HK-2 (cell line): ENCODE measurements at regions not wholly inside any gene's neighbourhood (a gene's known extent, or its start where the extent isn't known, plus 50 kb on each side); places are given as distances from the start of the nearest gene placed in this dataset.
"Not testable (repeated sequence)": the region's sequence is repeated elsewhere in the genome, so short reads cannot be mapped to it uniquely, and the experiment has no call there.

Experiments used
- DNase-seq: peaks from one replicate; pipeline ENCODE4 v3.0.0-alpha.2; 2018; ENCODE audit not compliant: unreplicated experiment

- DNase-seq: not testable (repeated sequence)
Observed at GRCh38 chr21:5975719-5976118, 4545.7 kb upstream of the TPTE start.

GRCh38 chr21:5997586-5997985 is 4523.8 kb upstream of the TPTE start:
- DNase-seq: not testable (repeated sequence)

- DNase-seq: not testable (repeated sequence)
Observed at GRCh38 chr21:6015422-6016057, 4505.8 kb upstream of the TPTE start.

DNA sequence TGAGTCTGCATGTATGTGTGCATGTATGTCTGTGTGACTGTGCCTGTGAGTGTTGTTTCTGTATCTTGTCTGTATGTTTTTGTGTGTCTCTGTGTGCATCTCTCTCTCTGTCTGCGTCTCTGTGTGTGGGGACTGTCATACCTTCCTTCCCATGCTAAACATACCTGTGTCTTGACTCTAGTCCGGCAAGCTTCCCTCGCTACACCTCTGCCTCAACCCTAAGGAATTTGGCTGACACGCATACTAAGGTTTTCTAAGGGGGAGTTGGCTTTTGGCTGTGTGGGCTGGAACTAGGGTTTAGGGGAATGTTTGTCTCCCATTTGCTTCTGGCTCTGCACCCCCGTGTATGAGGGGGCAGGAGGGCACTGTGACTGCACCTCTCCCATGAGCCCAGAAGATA is 4500.9 kb upstream of the TPTE start:
- not testable (repeated sequence) for DNase-seq

DNA sequence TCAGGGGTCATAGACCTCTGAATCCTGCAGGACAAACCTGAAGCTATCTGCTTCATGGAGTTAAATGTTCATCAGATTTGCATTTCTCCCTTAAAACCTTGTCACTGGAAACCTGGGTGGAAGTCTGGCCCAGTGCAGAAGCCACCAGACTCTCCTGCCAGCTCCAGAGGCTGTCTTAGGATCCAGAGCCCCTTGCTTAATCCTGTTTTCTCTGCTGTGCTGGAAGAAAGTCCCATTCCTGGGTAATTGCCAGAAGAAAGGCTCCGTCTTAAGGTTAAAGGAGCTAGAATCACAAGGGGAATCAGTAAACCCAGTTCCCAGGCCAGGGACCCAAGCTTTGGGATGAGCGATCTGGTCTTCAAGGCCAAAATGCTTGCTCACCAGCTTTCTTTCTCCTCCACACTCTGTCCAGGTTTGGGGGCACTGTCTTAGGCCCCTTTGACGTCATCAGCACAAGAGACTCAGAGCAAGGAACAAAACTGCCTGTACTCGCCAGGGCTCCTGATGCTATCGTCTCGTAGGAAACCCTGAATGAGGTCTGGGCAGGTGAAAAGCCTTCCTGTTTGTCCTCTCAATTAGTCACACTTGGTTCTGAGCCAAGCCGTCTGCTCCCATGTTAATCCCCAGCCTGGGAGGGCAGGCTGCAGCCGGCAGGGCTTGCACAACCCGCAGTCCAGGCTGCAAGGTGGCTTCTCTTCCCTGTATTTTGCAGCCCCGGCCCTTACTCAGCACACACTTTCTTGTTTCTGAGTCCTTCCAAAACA is 4500.2 kb upstream of the TPTE start:
- not testable (repeated sequence) for DNase-seq

GRCh38 chr21:6021717-6022270 is 4499.6 kb upstream of the TPTE start:
- DNase-seq: not testable (repeated sequence)

DNA sequence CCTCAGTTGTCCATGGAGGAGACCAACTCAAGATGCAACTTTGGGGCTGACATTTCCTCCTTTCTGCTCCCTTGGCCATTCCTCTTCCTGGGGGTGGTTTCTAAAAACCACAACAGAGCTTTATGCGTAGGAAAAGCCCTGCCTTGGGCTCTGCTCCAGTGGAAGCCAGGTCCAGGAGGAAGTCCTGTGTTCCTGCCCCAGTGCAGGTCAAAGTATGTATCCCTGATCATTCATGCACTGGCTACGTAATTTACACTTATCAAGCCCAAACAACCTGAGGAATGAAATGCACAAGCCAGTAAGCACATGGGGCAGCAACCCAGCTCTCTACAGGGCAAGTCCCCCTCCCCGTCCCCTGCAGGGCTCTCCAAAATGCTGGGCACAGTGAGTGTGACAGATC is 4498.1 kb upstream of the TPTE start:
- DNase-seq: not testable (repeated sequence)

DNA sequence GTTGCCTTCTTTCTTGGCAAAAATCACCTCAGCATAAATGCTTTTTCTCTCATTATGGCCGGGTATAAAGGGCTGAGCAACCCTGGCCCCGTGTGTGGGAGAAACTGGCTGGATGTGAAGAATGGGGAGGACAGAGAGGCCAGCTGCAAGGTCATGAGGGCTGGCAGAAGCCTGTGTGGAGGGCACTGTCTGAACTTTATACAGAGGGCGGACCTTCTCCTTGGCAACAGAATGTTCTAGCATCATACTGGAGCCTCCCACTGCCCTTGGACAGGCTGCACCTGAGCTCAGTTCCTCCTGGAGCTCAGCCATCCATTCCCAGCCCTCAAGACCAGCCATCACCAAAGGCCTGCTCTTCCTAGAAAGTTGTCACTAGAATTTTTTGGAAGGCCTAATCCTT is 4496.2 kb upstream of the TPTE start:
- not testable (repeated sequence) for DNase-seq

GRCh38 chr21:6027497-6027896 is 4493.9 kb upstream of the TPTE start:
- not testable (repeated sequence) for DNase-seq

- not testable (repeated sequence) for DNase-seq
Observed at GRCh38 chr21:6034124-6034678, 4487.2 kb upstream of the TPTE start.

DNA sequence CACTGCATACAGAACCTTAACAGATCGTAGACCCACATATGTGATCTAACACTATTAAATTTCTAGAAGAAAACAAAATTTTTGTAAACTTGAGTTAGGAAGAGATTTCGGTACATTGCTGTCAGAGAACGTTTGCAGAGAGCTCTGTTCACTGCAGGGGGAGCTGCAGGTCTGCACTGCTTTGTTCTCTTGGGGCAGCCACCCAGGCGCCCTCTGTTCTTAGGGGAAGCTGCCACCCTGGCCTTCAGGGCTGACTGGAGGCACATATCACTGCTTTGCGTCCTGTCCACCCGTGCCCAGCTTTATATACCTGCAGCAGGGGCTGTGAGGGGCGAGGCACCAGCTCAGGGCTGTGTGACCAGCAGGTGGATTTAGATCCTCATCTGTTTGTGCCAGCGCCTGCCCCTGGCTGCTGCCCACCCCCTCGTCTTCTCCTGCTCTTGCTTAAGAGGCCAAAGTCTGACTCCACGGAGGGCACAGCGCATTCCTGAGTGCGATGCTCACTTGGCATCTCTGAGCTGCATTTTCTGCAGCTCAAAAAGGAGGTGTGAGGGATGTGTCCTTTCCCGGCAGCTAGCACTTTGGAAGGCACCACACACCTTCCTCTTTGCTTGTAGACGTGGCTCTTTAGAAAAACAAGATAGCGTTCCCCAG is 4486.4 kb upstream of the TPTE start:
- not testable (repeated sequence) for DNase-seq

DNA sequence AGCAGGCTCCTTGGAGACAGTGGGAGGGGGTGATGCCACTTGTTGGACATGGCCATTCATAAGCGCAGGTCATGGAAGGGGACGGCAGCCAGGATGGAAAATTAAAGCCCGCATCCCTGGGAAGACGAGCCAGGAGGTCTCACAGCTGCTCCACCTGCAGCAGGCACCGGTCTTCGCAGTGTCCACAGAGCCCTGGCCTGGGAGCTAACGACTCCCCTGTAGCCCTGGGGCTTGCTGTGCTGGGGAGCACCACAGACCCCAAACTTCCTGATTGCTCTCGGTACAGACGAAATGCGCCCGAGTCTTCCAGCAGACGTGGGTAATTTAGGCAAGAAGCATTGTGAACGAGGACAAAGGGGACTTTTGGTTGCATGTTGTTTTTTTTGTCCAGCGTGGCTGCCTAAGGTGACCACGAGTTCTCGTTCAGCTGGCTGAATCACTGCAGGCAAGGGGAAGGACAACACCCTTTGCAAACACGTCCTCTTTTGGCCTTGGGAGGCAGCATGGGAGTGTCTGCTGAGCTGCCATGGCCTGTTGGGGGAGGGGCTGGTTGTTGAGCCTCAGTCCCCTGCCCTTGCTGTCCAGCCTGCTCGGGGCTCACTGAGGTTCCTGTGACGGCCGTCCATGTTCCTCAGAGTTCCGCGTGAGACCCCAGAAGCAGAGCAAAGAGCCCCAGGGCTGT is 4485.8 kb upstream of the TPTE start:
- DNase-seq: not testable (repeated sequence)

GRCh38 chr21:6039224-6039623 is 4482.2 kb upstream of the TPTE start:
- DNase-seq: not testable (repeated sequence)

DNA sequence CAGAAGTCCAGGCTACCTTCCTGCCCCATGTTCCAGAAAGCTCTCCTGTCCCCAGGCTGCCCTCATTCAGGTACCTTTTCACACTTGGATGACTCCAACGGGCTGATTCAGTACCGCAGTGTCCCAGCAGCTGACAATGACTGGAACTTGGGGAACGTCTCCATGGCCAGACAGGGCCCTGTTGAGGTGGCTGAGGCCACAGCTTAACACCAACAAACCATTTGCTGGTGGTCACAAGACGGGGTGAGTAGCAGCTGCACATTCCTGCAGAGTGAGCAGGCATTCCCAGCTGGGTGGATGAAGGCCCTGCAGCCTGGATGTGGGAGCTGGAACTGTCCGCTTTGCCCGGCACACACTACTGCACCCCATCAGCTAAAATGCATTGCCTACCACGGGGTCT is 4481.3 kb upstream of the TPTE start:
- DNase-seq: not testable (repeated sequence)

DNA sequence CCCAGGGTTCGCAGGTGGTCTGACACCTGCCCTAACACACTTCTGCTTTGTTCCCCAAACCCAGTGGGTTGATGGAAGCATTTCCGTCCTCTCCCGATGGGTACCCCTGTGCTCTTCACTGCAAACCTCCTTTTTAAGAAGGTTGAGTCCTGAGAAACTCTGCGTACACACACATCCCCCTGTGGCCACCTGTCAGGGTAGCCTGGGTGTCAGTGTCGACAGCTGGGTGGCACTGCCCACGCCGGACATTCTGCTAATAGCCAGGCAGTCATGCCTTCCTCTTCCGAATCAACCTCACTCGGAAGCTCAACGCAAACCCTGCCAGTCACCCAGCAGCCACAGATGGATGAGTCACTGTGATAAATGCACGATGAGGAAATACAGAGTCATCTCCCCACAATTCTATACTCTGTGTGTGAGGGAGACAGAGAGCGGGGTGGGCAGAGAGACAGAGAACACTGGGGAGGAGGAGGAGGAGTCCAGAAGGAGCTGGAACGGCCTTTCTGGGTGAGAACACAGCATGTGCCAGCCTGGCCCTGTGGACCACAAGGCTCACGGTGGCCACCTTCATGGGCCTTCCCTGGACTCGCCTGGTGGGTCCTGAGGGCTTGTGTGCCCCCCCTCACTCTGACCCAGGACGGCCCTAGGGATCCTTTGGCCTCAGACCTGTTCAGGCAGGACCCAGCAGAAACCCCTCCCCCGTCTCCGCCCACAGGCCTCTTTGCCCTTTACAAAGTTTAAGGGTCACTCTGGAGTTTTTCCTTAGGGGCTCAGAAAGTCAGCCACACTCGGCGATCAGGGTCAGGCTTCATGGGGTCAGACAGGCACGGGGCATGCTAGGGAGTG is 4477.7 kb upstream of the TPTE start:
- not testable (repeated sequence) for DNase-seq

DNA sequence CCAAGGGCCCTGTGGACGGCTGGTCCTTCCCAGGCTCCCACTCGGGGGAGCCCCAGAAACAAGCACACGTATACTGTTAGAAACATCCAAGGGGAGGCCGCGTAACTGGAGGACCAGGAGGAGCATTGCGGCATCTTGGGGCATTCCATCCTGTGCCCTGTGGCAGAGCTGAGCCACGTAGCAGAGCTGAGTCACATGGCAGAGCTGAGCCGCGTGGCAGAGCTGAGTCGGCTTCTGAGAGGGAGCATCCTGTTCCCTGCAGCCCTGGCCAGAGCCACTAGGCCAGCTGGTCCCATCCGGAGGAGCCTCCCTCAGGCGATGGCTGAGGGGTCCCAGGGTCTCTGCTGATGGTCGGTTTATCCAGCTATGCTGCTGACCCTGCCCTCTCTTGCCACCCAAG is 4476.7 kb upstream of the TPTE start:
- not testable (repeated sequence) for DNase-seq

GRCh38 chr21:6049930-6050329 is 4471.5 kb upstream of the TPTE start:
- DNase-seq: not testable (repeated sequence)

DNA sequence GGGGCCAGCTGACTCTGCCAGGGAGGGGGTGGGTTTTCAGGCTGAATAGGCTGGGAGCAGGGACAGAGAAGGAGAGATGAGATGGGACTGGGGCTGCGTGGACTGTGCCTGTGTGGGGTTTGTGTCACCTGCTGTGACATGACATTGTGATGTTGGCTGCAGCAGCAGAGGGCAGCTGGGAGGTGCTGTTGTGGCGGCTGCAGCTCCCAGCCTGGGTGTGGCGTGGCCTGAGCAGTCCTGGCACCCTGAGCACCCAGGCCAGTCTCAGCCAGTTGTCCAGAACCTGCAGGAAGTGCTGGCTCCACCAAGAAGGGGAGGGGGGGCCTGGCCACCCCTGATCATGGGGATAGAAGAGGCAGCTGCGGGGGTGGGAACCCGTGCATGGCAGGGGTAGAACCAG is 4469.3 kb upstream of the TPTE start:
- not testable (repeated sequence) for DNase-seq

DNA sequence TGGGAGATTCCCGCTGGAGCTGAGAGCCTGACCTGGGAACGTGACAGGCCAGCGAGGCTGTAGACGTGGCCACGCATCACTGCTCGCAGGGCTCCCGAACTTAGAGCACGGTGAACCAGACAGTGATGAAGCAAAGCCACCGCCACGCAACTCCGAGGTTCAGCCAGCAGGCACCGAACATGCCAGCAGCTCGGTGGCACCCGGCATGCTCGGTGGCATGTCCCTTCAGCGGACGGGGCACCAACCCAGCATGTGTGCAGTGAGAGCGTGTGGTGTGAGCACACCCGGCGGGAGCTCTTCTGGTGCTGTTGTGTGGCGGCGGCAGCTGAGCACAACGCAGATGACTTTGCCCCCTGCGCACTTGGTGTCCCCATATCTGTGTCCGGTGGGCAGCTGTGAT is 4468.2 kb upstream of the TPTE start:
- DNase-seq: not testable (repeated sequence)

GRCh38 chr21:6058997-6059396 is 4462.4 kb upstream of the TPTE start:
- DNase-seq: not testable (repeated sequence)
